ENCODE measurements at regions not wholly inside any gene's neighbourhood (a gene's known extent, or its start where the extent isn't known, plus 50 kb on each side); places are given as distances from the start of the nearest gene placed in this dataset.
"Not testable (repeated sequence)": the region's sequence is repeated elsewhere in the genome, so short reads cannot be mapped to it uniquely, and the experiment has no call there.

GRCh38 chr21:17195976-17196375, 316.9 kb upstream of the CXADR start:
- CTCF ChIA-PET = no interaction called here
- H3K9me3 Mint-ChIP-seq = peaks cover 12% of the 10 kb centered on the region
- POLR2A ChIA-PET = no interaction called here

GRCh38 chr21:17196623-17197022, 316.2 kb upstream of the CXADR start:
- peaks cover 10% of the 10 kb centered on the region for H3K9me3 Mint-ChIP-seq
- H3K36me3 Mint-ChIP-seq (ENCODE audit: low read depth) = no peaks in the 10 kb centered on the region
- no peak overlapping the region for H3K27ac Mint-ChIP-seq
- H3K4me1 Mint-ChIP-seq = no peaks in the 10 kb centered on the region
- H3K4me3 Mint-ChIP-seq = no peak overlapping the region
- POLR2A ChIA-PET = no interaction called here
- DNase-seq = no peak
- no peaks in the 10 kb centered on the region for H3K27me3 Mint-ChIP-seq
- CTCF ChIA-PET = no interaction called here

More at GRCh38 chr21:17195976-17196375, 316.9 kb upstream of the CXADR start:
- no peaks in the 10 kb centered on the region for H3K36me3 Mint-ChIP-seq (ENCODE audit: low read depth)
- H3K4me1 Mint-ChIP-seq = no peaks in the 10 kb centered on the region
- H3K27me3 Mint-ChIP-seq = no peaks in the 10 kb centered on the region
- no peak for DNase-seq
- no peak overlapping the region for H3K4me3 Mint-ChIP-seq
- no peak overlapping the region for H3K27ac Mint-ChIP-seq

DNA sequence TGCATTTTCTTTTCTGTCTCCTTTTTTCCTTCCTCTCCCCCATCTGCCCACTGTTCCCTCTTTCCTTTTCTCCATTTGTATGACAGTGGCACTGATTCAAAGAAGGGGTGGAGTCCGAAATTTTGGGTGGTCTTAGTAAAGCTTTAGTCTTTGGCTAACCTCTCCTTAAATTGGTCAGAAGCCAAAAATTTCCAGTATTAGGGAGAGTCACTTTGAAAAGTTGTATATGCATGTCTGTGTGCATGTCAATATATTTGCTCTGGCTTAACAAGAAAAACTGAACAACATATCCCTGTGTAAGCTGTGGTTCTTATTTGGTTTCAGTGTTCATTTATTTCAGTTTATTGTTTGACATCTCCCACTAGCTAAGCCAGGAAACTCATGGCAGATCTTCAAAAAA, 314.8 kb upstream of the CXADR start:
- Mint-ChIP-seq H3K9me3 (peaks cover 9% of the 10 kb centered on the region), H3K27ac (no peak overlapping the region), H3K27me3 (no peaks in the 10 kb centered on the region), H3K36me3 (ENCODE audit: low read depth) (no peaks in the 10 kb centered on the region), H3K4me1 (no peaks in the 10 kb centered on the region), H3K4me3 (no peak overlapping the region)
- ChIA-PET POLR2A (no interaction called here), CTCF (no interaction called here)
- no peak for DNase-seq

- Mint-ChIP-seq H3K4me1 (no peaks in the 10 kb centered on the region), H3K4me3 (no peak overlapping the region), H3K27me3 (no peaks in the 10 kb centered on the region), H3K9me3 (peaks cover 7% of the 10 kb centered on the region), H3K27ac (no peak overlapping the region), H3K36me3 (ENCODE audit: low read depth) (no peaks in the 10 kb centered on the region)
- ChIA-PET POLR2A (no interaction called here), CTCF (no interaction called here)
- no peak for DNase-seq
Observed at GRCh38 chr21:17200250-17200649, 312.6 kb upstream of the CXADR start.

GRCh38 chr21:17201741-17202260, 311.0 kb upstream of the CXADR start:
- Mint-ChIP-seq H3K9me3 (peaks cover 9% of the 10 kb centered on the region), H3K27ac (no peak overlapping the region), H3K4me3 (no peak overlapping the region), H3K36me3 (ENCODE audit: low read depth) (no peaks in the 10 kb centered on the region), H3K27me3 (no peaks in the 10 kb centered on the region), H3K4me1 (no peaks in the 10 kb centered on the region)
- ChIA-PET POLR2A (no interaction called here), CTCF (no interaction called here)
- no peak for DNase-seq

DNA sequence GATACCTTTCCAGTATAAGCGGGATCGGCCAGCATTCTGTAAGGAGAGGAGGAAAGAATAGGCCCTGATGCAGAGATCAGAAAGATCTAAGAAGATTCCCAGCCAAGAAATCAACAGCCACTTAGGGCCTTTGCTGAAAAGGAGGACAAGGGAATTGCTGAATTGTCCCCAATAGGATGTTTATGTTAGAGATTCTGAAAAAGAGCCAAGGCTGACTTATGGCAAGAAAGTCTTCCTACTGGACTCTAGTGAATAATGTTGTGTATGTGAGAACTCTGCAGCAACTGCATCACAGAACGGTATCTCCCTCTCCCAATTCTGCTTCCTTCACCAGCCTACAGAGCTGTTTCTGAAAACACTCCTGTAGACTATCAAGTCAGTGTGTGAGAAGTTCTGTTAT, 298.0 kb upstream of the CXADR start:
- Mint-ChIP-seq H3K27me3 (no peaks in the 10 kb centered on the region), H3K36me3 (ENCODE audit: low read depth) (no peaks in the 10 kb centered on the region), H3K4me1 (no peaks in the 10 kb centered on the region), H3K4me3 (no peak overlapping the region), H3K9me3 (peaks cover 8% of the 10 kb centered on the region), H3K27ac (no peak overlapping the region)
- no peak for DNase-seq
- CTCF ChIA-PET = no interaction called here
- POLR2A ChIA-PET = no interaction called here

DNA sequence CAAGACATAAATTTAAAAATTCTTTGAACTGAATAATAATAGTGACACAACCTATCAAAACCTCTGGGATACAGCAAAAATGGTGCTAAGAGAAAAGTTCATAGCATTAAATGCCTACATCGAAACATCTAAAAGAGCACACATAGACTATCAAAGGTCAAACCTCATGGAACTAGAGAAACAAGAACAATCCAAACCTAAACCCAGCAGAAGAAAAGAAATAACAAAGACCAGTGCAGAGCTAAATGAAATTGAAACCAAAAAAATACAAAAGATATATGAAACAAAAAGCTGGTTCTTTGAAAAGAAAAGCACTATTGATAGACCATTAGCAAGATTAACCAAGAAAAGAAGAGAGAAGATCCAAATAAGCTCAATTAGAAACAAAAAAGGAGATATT, 293.8 kb upstream of the CXADR start:
- H3K36me3 Mint-ChIP-seq (ENCODE audit: low read depth); H3K4me3 Mint-ChIP-seq; H3K27ac Mint-ChIP-seq; H3K9me3 Mint-ChIP-seq; DNase-seq; H3K4me1 Mint-ChIP-seq; H3K27me3 Mint-ChIP-seq; CTCF ChIA-PET; POLR2A ChIA-PET: not testable (repeated sequence)

DNA sequence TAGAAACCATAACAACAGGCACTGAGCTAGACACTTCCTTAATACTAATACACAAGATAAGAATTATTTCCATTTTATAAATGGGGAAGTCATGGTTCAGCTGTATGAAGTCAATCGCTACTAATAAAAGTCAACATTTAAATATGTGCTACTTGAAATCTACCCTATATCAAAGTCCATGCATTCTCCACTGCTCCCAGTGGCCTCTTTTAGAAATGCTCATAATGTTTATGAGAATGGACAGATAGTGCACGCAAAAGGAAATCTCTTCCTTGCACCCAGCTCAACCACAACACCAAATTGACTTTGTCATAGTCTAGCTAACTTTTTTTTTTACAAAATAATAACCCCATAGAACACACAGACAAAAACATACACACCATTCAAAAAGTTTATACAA, 281.7 kb upstream of the CXADR start:
- no peak overlapping the region for H3K4me3 Mint-ChIP-seq
- no peaks in the 10 kb centered on the region for H3K27me3 Mint-ChIP-seq
- H3K27ac Mint-ChIP-seq = no peak overlapping the region
- ChIA-PET POLR2A (no interaction called here), CTCF (no interaction called here)
- H3K4me1 Mint-ChIP-seq = no peaks in the 10 kb centered on the region
- H3K36me3 Mint-ChIP-seq (ENCODE audit: low read depth) = no peaks in the 10 kb centered on the region
- no peak for DNase-seq
- peaks cover 22% of the 10 kb centered on the region for H3K9me3 Mint-ChIP-seq

DNA sequence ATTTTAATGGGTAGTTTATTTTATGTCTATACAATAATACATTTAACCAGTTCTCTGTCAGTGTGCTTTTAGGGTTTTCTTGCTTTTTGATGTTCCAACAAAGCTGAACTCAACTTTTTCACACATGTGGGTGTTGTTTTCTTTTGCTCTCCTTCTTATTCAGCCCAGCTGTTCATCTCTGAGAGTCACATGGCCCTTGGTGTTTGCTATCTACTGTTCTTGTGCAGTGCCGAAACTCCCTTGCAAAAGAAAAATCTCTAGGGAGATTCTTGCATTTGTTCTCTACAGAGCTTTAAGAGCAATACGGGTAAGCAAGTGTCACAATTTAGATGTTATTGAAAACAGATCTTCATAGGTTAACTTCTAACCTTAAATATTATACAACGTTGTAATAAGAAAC, 281.1 kb upstream of the CXADR start:
- CTCF ChIA-PET = no interaction called here
- Mint-ChIP-seq H3K9me3 (peaks cover 22% of the 10 kb centered on the region), H3K27ac (no peak overlapping the region), H3K4me3 (no peak overlapping the region), H3K36me3 (ENCODE audit: low read depth) (no peaks in the 10 kb centered on the region), H3K27me3 (no peaks in the 10 kb centered on the region), H3K4me1 (no peaks in the 10 kb centered on the region)
- DNase-seq = no peak
- POLR2A ChIA-PET = no interaction called here

- Mint-ChIP-seq H3K36me3 (ENCODE audit: low read depth) (no peaks in the 10 kb centered on the region), H3K27me3 (no peaks in the 10 kb centered on the region), H3K9me3 (peaks cover 27% of the 10 kb centered on the region), H3K27ac (no peak overlapping the region), H3K4me3 (no peak overlapping the region), H3K4me1 (no peaks in the 10 kb centered on the region)
- no peak for DNase-seq
- POLR2A ChIA-PET = no interaction called here
- CTCF ChIA-PET = no interaction called here
Observed at GRCh38 chr21:17238468-17238867, 274.4 kb upstream of the CXADR start.

DNA sequence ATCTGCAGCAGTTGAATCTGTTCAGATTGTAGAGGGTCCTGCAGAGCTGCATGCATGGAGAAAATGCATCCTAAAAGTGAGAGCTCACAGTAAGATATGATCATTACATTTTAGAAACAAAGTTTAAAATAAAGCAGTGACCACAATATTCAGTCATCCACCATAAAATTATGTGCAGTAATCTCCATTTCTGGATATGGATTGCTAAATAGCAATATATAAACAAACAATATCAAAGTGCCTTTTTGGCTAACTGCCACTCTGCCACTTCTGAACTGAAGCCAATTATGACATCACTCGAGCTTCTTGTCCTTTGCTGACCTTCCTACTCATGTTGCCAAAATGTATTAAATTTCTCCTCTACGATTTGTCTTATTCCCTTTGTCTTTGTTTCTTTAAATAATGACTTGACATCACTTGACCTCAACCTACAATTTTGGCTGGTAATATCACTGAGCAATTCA, 262.0 kb upstream of the CXADR start:
- Mint-ChIP-seq H3K27ac (no peak overlapping the region), H3K36me3 (ENCODE audit: low read depth) (no peaks in the 10 kb centered on the region), H3K9me3 (peaks cover 13% of the 10 kb centered on the region), H3K4me1 (no peaks in the 10 kb centered on the region), H3K27me3 (no peaks in the 10 kb centered on the region), H3K4me3 (no peak overlapping the region)
- POLR2A ChIA-PET = no interaction called here
- no peak for DNase-seq
- CTCF ChIA-PET = no interaction called here

GRCh38 chr21:17257784-17258183, 255.1 kb upstream of the CXADR start:
- Mint-ChIP-seq H3K27ac (no peak overlapping the region), H3K4me1 (no peaks in the 10 kb centered on the region), H3K4me3 (no peak overlapping the region), H3K36me3 (ENCODE audit: low read depth) (no peaks in the 10 kb centered on the region), H3K27me3 (no peaks in the 10 kb centered on the region), H3K9me3 (no peaks in the 10 kb centered on the region)
- POLR2A ChIA-PET = no interaction called here
- CTCF ChIA-PET = interaction anchor here (1.1 kb wide), 1 partner anchor 1362 kb away, joined by 3 read pairs; no protein-coding TSS in a partner anchor
- no peak for DNase-seq

DNA sequence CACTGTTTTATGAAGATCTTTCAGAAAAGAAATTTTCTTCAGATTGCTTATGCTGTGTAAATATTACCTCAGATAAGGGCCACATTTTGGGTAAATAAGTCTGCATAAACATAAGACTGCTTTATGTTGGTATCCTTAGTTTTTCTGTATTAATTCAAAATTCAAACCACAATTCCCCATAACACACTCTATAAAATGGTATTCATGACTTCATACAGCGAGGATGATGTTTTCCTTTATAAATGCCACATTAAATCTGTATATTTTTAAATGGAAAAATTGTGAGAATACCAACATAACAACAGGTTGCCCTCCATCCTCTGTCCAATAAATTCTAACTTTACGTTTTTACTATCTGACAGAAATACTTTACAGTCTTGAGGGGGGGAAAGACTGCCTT, 248.7 kb upstream of the CXADR start:
- POLR2A ChIA-PET = no interaction called here
- Mint-ChIP-seq H3K9me3 (no peaks in the 10 kb centered on the region), H3K36me3 (ENCODE audit: low read depth) (no peaks in the 10 kb centered on the region), H3K27ac (no peak overlapping the region), H3K4me1 (no peaks in the 10 kb centered on the region), H3K4me3 (no peak overlapping the region), H3K27me3 (no peaks in the 10 kb centered on the region)
- CTCF ChIA-PET = no interaction called here
- DNase-seq = no peak

GRCh38 chr21:17269760-17270159, 243.1 kb upstream of the CXADR start:
- ChIA-PET POLR2A (no interaction called here), CTCF (no interaction called here)
- H3K4me1 Mint-ChIP-seq = no peaks in the 10 kb centered on the region
- H3K27me3 Mint-ChIP-seq = no peaks in the 10 kb centered on the region
- H3K36me3 Mint-ChIP-seq (ENCODE audit: low read depth) = no peaks in the 10 kb centered on the region
- no peak overlapping the region for H3K27ac Mint-ChIP-seq
- H3K4me3 Mint-ChIP-seq = no peak overlapping the region
- no peak for DNase-seq
- no peaks in the 10 kb centered on the region for H3K9me3 Mint-ChIP-seq

DNA sequence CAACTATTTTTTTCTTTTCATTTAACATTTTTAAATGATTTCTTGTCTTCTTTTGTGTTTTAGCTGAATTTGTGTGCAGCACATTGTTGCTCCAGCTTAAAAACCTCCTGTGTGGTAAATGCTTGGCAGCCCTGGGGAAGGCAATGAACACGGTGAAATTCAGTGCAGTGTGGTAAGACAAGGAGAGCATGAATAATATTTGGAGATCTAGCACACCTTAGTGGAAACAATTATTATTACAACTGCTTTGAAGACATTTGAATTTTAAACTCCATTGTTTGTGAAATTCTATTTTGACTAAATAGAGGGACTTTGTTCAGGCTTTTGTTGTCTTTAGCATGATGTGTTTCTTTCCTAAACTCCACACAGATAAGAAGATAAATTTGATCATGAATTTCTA, 242.6 kb upstream of the CXADR start:
- no peak for DNase-seq
- Mint-ChIP-seq H3K9me3 (no peaks in the 10 kb centered on the region), H3K4me1 (no peaks in the 10 kb centered on the region), H3K27ac (no peak overlapping the region), H3K27me3 (no peaks in the 10 kb centered on the region), H3K4me3 (no peak overlapping the region), H3K36me3 (ENCODE audit: low read depth) (no peaks in the 10 kb centered on the region)
- ChIA-PET POLR2A (no interaction called here), CTCF (no interaction called here)
